Sigmoid colon (tissue), 4 donors: ENCODE measurements at regions not wholly inside any gene's neighbourhood (a gene's known extent, or its start where the extent isn't known, plus 50 kb on each side); places are given as distances from the start of the nearest gene placed in this dataset.
"Not testable (repeated sequence)": the region's sequence is repeated elsewhere in the genome, so short reads cannot be mapped to it uniquely, and the experiment has no call there.

Experiments used
- CTCF ChIP-seq, 4 experiments: fragments of 450-650 bp in 3 of 4; fragments of 200-600 bp in 1 of 4; IDR thresholded peaks; one replicate each; pipeline ENCODE4 v1.5.1; 2016 to 2019; ENCODE audit warnings: antibody characterized with exemption in 4 of 4, mild to moderate bottlenecking in 3 of 4, moderate library complexity in 2 of 4
- EP300 ChIP-seq, 4 donors: sonication (generic); formaldehyde crosslinking; IDR thresholded peaks; one replicate each; pipeline ENCODE4 v1.6.1; 2017; ENCODE audit warnings: antibody characterized with exemption in 4 of 4

- peak in 1 of 4 experiments; percentile 14 for TF ChIP-seq CTCF (IDR thresholded peaks at IDR 0.05)
- not testable (repeated sequence) for TF ChIP-seq EP300 (IDR thresholded peaks at IDR 0.05)
Observed at GRCh38 chr11:67847896-67848875, 155.7 kb downstream of the UNC93B1 start.
